ENCODE measurements at regions not wholly inside any gene's neighbourhood (a gene's known extent, or its start where the extent isn't known, plus 50 kb on each side); places are given as distances from the start of the nearest gene placed in this dataset.

- peak; percentile 4 to 57 for DNase-seq
Measured at GRCh38 chr7:51732951-51733350, 416.3 kb upstream of the COBL start.

- DNase-seq, result no peak
Measured at GRCh38 chr7:51732116-51732515, 415.5 kb upstream of the COBL start.

DNA sequence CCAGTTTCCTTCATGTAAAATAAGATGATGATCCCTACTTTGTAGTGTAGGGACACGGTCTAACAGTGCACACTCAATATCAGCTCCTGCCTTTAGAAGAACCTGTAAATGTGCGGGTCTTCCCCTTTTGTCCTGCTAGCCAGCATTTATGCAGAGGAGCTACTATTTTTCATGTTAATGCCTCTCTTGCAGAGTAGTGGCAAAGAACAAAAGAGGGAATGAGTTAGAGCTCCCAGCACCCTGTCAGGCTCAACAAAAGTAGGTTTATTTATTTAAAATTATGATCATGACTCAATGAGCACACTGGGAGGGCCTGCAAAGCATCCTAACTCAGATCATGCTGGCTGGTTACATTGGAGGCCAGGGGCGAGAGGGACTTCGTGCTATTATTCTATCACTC is 414.5 kb upstream of the COBL start:
- DNase-seq, result no peak

- no peak for DNase-seq
Measured at GRCh38 chr7:51727441-51727840, 410.8 kb upstream of the COBL start.

DNA sequence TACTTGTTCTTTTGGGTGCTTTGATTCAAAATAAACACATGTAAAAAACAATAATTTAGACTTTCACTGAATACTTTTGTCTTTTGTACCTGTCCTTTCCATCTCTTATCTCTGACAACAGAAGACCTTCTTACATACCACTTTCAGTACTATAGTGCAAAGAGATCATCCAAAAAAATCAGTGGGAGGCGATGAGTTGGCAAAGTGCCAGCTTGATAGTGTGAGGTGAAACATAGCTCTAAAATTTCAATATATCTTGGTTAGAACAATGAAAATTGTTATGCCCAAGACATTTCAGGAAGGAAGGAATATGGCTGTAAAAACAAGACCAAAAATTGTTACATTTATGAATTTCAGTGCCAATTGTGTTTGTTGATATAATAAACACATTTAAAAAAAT is 390.2 kb upstream of the COBL start:
- no peak for DNase-seq

DNA sequence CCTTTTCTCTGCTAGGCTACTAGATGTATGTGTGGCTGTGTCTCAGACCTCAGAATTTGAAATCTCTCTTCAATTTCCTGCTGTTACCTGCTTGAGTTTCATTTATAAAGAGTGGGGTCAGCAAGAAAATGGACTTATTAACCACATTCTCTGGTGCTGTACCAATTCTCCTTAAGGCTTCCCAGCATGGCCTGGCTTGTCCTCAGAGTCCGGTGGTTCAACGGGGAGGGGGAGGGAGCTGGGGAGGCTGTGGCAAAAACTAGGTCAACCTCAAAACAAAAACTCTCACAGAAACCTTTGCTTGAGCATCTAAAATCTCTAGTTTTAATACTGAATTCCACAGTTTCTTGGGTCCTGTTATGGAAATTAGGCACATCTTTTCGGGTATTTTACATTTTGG is 389.1 kb upstream of the COBL start:
- no peak for DNase-seq

GRCh38 chr7:51702673-51703072 is 386.1 kb upstream of the COBL start:
- no peak for DNase-seq

- no peak for DNase-seq
Measured at GRCh38 chr7:51701935-51702334, 385.3 kb upstream of the COBL start.

GRCh38 chr7:51700593-51701215 is 384.1 kb upstream of the COBL start:
- DNase-seq, result peak; percentile 6 to 84

DNA sequence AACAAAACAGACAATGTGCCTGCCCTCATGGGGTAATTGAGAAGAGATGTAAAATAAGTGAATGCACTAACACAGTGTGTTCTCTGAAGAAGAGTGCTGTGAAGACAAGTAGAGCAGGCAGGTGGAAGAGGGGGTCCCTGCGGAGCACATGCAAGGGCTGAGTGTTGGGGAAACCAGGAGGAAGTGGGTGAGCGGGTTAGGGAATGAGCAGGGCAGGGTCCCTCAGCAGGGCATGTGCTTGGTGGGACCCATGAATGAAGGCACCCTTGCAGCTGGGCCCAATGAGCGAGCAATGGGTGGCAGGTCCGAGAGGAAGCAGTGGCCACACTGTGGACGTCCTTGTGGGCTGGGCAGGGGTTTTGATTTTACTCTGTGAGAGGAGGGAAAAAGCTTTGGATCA is 376.6 kb upstream of the COBL start:
- no peak for DNase-seq

DNA sequence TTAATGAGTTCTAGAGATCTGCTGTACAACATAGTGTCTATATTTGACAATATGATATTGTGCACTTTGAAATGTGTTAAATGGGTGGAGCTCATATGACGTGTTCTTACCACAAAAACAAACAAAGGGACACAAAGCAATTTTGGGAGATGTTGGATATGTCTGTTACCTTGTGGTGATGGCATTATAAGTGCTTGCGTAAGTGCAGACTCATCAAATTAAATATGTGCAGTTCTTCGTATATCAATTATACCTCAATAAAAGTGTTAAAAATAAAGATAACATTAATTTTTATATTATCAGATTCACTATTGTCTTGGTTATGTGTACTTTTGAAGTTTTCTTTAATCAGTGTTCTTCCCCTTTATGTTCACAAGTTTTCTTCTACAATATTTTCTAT is 372.9 kb upstream of the COBL start:
- DNase-seq, result no peak

DNA sequence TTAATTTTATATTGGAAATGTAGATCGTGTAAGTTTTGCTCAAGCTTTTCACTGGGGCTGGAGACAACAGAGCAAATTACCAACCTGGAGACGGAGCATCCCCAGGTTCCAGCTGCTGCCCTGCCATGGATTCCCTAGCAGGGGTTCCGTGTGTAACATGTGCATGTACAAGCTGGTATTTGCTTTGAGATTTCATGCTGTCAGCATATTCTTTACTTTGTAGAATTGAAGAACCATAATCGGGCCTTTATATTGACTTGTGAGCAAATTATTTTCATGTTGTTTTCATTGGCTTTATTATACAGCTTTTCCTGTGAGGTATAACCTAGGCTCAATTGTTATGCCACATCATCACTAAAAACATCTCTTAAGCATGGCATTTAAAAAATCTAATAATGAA is 369.2 kb upstream of the COBL start:
- no peak for DNase-seq

DNA sequence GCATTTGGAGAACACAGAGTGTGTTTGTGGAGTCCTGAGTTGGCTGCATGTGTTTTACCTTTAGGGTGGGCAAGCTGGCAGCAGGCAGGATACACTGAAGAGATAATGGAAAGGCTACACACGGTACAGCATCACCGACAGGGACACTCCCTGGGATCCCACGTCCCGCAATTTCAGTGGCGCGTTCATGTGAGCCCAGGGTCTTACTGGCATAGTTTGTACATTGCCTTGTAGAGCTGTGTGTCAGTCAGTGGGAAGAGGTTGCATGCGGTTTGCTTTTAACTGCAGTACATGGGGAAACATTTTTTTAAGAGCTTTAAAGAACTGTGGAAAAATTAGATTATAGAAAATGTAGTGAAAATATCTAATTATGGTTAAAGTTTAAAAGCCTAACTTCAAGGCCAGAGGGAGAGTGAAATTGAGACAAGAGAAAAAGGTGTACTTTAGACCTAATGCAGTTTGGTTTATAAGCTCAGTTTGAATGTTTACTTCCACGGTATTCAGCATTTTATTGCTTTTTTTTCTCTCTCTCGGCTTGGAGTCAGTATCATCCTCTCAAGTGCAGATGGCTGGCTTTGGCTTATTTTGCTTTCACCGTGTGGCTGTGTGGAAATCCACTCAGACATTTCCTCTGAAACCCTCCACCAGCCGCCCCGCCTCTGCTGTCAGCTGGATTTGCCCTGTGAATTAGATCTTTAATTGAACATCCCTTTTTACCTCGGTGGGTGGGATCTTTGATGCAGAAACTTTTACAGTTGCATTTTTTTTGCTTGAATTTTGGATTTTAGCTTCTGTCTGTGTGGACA is 364.2 kb upstream of the COBL start:
- DNase-seq, result peak; percentile 36 to 71

DNA sequence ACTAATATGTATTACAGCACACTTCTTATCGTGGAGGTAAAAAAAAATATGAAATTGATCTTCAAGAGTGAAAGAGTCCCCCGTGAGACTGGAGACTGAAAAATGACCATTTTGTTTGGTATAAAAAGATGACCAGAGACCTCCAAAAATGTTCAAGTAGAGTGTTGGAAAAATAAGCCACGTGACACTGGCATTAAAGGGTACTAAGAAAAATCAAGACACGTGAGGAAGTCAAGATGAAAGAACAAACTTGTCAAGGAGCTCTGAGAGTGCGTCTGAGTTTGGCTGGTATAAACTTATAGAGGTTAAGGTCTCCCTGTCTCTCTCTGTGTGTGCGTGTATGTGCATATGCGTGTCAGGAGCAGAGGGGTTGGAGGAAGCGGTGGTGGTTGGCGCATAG is 362.7 kb upstream of the COBL start:
- DNase-seq, result no peak

- DNase-seq, result peak in 1 of 2 experiments; percentile 47
Measured at GRCh38 chr7:51666751-51667150, 350.1 kb upstream of the COBL start.

GRCh38 chr7:51666266-51666665 is 349.7 kb upstream of the COBL start:
- DNase-seq, result peak; percentile 43 to 84

- no peak for DNase-seq
Measured at GRCh38 chr7:51665045-51665780, 348.6 kb upstream of the COBL start.

GRCh38 chr7:51660516-51660915 is 343.9 kb upstream of the COBL start:
- DNase-seq, result no peak

- DNase-seq, result no peak
Measured at GRCh38 chr7:51658684-51659083, 342.1 kb upstream of the COBL start.

DNA sequence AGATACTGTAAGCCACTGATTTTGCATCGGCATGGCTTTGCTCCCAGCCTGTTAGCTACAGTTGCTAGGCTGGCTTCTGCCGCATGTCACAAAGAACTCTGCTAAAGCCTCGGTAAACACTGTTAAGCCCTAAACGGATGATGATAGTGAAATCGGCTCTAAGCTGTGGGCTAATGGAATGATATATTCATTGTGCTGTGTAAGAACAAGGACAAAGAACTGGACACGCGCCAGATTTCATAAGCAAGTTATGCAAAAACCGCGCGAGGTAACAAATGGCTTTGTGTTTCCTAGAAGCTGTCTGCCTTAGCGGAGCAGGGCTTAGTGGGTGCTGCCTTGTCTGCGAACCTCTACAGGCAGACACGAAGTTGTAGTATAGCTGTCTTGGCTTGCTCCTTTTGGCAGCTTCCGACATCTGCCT is 331.3 kb upstream of the COBL start:
- DNase-seq, result peak; percentile 60 to 84

GRCh38 chr7:51647486-51647885 is 330.9 kb upstream of the COBL start:
- DNase-seq, result no peak

DNA sequence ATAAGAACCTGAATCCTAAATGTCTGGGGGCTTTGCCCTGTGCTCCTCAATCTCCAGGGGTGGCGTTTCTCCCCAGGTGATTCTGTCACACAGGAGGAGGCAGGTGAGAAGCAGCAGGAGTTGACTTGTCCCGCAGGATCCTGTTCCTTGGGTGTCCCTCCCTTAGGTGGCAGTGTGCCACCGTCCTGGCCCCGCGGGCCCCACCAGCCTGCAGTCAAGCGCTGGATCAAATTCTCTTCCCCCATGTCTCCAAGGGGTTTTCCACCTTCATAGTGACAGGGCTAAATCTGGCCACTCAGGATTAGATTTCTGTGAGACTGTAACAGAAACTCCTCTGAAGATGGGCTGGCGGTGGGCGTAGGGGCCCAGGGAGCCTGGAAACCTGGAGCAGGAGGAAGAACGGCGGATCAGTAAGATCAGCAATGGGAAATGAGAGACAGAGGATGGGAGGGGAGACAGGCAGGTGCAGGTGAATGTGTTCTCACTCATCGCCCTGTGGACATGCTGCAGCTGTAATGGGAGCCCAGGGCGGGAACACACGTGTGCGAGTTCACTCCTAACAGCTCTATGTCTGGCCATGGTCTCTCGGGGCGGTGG is 329.2 kb upstream of the COBL start:
- no peak for DNase-seq

GRCh38 chr7:51645255-51645654 is 328.6 kb upstream of the COBL start:
- DNase-seq, result no peak

DNA sequence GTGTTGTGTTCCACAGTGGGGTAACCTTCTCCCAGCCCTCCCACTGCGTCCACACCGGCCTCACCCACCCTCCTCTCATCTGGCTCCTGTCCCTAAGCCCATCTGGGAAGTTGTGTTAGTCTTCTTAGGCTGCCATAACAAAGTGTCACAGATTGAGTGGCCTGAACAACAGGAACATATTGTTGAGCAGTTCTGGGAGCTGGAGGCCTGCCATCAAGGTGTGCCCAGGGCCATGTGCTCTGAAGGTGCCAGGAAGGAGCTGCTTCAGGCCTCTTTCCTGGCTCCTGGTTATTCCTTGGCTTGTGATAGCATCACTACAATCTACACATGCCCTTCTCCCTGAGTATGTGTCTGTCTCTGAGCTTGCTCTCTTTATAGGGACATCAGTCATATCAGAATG is 327.6 kb upstream of the COBL start:
- no peak for DNase-seq
